Progenitor cell of endocrine pancreas (in vitro differentiated cells): ENCODE measurements at regions not wholly inside any gene's neighbourhood (a gene's known extent, or its start where the extent isn't known, plus 50 kb on each side); places are given as distances from the start of the nearest gene placed in this dataset.
A peak's percentile ranks its signal among the peaks of the same experiment; 100 is the strongest.

Experiments
- DNase-seq: peaks from one replicate; pipeline ENCODE4 v3.0.0; 2021; ENCODE audit warnings: low spot score; ENCODE audit not compliant: unreplicated experiment
- H3K27ac Mint-ChIP-seq: 2 replicates; pipeline ENCODE4 v1.8.0; 2021; ENCODE audit warnings: mild to moderate bottlenecking, moderate library complexity, mixed read lengths
- H3K27me3 Mint-ChIP-seq: 2 replicates; pipeline ENCODE4 v1.8.0; 2021; ENCODE audit warnings: mixed read lengths
- H3K36me3 Mint-ChIP-seq: 2 replicates; pipeline ENCODE4 v1.8.0; 2022; ENCODE audit warnings: mixed read lengths; ENCODE audit not compliant: insufficient read depth
- H3K4me1 Mint-ChIP-seq: 2 replicates; pipeline ENCODE4 v1.8.0; 2021; ENCODE audit warnings: low read depth, mixed read lengths
- H3K4me3 Mint-ChIP-seq: 2 replicates; pipeline ENCODE4 v1.8.0; 2021; ENCODE audit warnings: low read depth, mild to moderate bottlenecking, moderate library complexity, mixed read lengths
- H3K9me3 Mint-ChIP-seq: 2 replicates; pipeline ENCODE4 v1.8.0; 2021; ENCODE audit warnings: low read depth, mixed read lengths
- TF ChIP-seq, protein P1 (sequence below): fragments of 200-600 bp; sonication (generic); IDR thresholded peaks from one replicate; pipeline ENCODE4 v1.5.0; 2021; ENCODE audit warnings: antibody characterized with exemption, mild to moderate bottlenecking; ENCODE audit not compliant: unreplicated experiment

DNA sequence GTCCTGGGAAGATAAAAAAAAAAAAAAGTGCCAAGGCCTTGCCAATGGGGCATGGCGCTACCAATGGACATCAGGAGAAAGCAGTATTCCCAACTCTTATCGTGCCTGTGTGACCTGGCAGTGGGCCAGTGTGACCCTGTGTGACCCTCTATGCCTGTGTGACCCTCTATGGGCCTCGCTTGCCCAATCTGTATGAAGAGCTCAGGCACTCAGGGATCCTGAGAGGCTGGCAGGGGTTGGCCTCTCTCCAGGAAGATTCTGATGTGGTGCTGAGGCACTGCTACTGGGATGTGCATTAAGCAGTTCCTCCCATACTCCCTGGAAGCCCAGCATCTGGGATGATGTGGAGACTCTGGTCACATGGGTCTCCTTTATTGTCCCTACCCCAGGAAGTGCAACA is 179.2 kb downstream of the MACROH2A1 start:
- H3K36me3 Mint-ChIP-seq: no peaks in the 10 kb centered on the region
- no peak for DNase-seq
- no peak overlapping the region for H3K27ac Mint-ChIP-seq
- no peaks in the 10 kb centered on the region for H3K9me3 Mint-ChIP-seq
- peaks cover 30% of the 10 kb centered on the region for H3K27me3 Mint-ChIP-seq
- TF ChIP-seq, protein P1, sequence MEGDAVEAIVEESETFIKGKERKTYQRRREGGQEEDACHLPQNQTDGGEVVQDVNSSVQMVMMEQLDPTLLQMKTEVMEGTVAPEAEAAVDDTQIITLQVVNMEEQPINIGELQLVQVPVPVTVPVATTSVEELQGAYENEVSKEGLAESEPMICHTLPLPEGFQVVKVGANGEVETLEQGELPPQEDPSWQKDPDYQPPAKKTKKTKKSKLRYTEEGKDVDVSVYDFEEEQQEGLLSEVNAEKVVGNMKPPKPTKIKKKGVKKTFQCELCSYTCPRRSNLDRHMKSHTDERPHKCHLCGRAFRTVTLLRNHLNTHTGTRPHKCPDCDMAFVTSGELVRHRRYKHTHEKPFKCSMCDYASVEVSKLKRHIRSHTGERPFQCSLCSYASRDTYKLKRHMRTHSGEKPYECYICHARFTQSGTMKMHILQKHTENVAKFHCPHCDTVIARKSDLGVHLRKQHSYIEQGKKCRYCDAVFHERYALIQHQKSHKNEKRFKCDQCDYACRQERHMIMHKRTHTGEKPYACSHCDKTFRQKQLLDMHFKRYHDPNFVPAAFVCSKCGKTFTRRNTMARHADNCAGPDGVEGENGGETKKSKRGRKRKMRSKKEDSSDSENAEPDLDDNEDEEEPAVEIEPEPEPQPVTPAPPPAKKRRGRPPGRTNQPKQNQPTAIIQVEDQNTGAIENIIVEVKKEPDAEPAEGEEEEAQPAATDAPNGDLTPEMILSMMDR: no peak
- no peaks in the 10 kb centered on the region for H3K4me1 Mint-ChIP-seq
- no peak overlapping the region for H3K4me3 Mint-ChIP-seq

DNA sequence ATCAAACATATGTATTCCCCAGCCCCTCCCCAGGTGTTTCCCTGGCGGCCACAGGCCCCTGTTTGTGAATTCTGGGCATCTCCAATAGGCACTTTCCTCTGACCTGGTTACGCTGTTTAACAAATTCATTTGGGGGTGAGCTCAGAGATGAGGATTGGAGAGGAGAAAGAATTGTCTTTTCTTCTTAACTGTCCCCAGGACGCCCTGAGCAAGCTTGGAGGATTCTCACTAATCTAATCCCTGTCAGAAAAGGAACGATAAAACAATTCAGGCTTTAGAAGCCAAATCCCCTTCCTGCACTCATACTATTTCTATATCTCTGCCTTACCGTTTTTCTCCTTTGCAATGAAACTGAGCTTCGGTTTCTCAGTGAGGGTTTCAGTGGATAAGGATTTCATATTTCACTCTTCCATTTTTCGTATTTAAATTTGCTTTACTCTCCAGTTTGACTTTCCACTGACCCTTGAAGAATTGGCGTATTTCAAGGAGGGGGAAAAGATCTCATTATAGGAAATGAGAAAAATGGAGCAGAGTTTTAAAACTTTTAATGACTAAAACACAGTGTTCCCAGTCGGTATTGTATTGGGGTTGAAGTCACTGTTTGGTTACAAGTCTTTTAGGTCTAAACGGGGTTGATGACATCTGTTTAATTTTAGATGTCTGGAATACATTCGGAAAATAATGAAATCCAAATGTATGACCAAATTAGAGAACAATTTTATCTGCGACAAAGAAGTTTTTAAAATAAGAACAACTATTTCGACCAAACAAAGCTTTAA is 180.1 kb downstream of the MACROH2A1 start:
- peaks cover 25% of the 10 kb centered on the region for H3K27me3 Mint-ChIP-seq
- no peak overlapping the region for H3K4me3 Mint-ChIP-seq
- no peaks in the 10 kb centered on the region for H3K9me3 Mint-ChIP-seq
- no peak for DNase-seq
- TF ChIP-seq, protein P1: no peak
- H3K27ac Mint-ChIP-seq: no peak overlapping the region
- H3K36me3 Mint-ChIP-seq: no peaks in the 10 kb centered on the region
- H3K4me1 Mint-ChIP-seq: no peaks in the 10 kb centered on the region

DNA sequence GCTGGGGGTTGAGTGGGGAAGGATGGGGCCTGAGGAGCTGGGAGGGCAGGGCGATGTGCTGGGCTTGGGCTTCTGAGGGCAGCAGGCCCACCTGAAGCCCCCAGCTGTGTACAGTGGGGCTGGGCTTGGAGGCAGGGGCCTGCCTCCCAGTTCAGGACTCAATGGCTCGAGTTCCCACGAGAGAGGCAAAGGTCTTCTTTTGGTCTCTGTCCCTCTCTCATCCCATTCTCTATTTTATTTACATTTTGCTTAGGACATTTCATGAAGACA is 180.6 kb downstream of the MACROH2A1 start:
- peaks cover 3% of the 10 kb centered on the region for H3K4me1 Mint-ChIP-seq
- TF ChIP-seq, protein P1: no peak
- H3K36me3 Mint-ChIP-seq: no peaks in the 10 kb centered on the region
- no peak for DNase-seq
- H3K27me3 Mint-ChIP-seq: peaks cover 25% of the 10 kb centered on the region
- H3K27ac Mint-ChIP-seq: no peak overlapping the region
- no peaks in the 10 kb centered on the region for H3K9me3 Mint-ChIP-seq
- no peak overlapping the region for H3K4me3 Mint-ChIP-seq

DNA sequence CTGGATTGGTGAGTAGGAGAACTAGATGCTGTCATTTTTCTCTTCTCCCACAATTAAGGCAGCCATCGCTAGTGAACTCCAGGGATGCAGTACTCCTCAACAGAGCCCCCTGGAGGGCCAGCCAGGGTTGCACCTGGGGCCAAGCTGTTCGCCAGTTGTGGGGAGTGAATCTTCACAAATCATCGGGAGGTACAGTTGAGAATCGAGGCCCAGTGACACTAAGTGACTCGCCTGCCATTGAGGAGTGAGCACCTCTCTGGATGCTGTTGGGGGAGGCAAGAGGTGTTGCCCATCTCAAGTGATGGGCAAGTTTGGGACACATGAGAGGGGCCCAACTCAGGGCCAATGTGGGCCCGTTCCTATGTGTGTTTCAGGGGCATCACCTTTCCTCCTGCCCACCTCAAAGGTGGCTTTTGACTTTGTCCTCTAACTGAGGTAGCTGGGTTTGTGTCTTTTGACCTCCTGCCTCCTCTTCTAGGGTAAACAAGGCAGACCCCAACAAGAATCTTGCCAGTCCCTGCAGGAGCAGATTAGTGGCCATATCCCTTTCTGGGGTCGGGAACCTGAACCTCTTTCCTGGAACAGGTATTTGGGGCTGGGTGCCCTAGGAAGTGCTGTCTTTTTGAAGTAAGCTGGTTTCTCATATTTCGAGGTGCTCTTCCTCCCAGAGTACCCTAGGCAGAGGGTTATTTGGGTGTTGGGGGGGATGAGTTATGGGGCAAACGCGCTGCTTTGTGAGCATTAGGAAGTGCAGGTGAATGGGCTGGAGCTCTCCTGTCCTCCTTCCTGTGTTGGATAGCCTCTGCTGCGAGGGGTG is 181.2 kb downstream of the MACROH2A1 start:
- DNase-seq: no peak
- TF ChIP-seq, protein P1: peak; percentile 34
- Mint-ChIP-seq H3K27me3 (peaks cover 21% of the 10 kb centered on the region), H3K9me3 (no peaks in the 10 kb centered on the region), H3K36me3 (no peaks in the 10 kb centered on the region), H3K4me3 (no peak overlapping the region), H3K27ac (no peak overlapping the region), H3K4me1 (peaks cover 3% of the 10 kb centered on the region)

DNA sequence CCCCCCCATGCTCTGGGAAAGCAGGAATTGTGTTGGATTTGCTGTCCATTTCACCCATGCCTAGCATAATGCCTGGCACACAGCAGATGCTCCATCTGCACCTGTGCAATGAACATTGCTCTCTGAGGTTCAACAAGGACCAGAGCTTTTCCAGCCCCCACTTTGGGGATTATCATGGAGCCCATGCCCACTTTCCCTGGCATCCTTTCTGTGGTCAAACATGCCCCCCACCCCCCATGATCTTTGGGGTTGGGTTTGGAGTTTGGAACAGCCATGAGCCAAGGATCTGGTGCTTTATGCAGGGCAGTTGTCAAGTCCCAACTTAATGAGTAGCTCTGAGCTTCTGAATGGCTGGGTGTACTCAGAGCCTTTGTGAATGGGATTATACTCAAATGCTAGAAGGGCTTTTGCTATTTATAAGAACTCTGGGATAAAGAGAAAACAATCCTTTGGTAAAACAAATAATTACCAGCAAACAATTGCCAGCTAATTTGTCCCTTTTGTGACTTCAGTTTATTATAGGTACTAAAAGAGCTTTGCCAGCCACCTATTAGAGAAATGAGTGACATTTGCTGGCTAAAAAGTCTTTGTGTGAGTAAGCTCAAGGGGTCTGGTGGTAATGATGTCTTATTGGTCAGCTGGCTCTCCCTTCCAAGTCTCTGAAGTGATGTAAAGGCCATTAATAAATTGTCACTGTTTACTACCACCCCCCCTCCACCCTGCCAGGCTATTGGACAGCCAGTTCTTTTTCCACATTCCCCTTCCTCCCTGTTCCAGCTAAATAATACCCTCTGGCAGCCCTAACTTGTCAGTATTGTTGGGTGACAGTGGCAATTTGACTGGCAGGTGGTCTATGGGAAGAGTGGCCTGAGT is 182.3 kb downstream of the MACROH2A1 start:
- Mint-ChIP-seq H3K4me3 (no peak overlapping the region), H3K27me3 (peaks cover 21% of the 10 kb centered on the region), H3K9me3 (no peaks in the 10 kb centered on the region), H3K4me1 (peaks cover 3% of the 10 kb centered on the region), H3K36me3 (no peaks in the 10 kb centered on the region), H3K27ac (no peak overlapping the region)
- no peak for DNase-seq
- TF ChIP-seq, protein P1: no peak
